GM19468 (cell line): ENCODE measurements at regions not wholly inside any gene's neighbourhood (a gene's known extent, or its start where the extent isn't known, plus 50 kb on each side); places are given as distances from the start of the nearest gene placed in this dataset.

Experiments used
- ATAC-seq: cut with Tn5 transposase; IDR thresholded peaks from one replicate; pipeline ENCODE4 v1.9.1; 2021; ENCODE audit warnings: mild to moderate bottlenecking, moderate library complexity, moderate number of reproducible peaks; ENCODE audit not compliant: unreplicated experiment; ENCODE audit errors: extremely low read depth

- ATAC-seq, result no peak
Measured at GRCh38 chr4:133524369-133524768, 375.3 kb downstream of the PCDH10 start.

DNA sequence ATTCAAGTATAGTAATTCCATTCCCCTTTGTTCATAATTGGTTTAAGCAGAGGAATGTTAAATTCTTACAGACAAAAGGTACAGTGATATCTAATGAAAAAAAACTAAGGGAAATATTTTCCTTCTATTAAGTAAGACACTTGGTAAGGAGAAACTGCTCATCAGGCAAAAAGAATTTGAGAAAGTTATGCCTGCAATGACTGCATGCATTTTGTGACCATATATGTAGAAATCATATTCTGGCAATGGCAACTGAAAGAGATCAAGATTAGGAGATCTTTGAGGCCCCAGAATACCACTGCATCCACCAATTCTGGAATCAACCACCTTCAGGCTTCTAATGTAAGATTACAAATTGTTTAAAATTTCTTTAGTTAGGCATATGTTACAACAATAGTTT is 364.8 kb downstream of the PCDH10 start:
- no peak for ATAC-seq

DNA sequence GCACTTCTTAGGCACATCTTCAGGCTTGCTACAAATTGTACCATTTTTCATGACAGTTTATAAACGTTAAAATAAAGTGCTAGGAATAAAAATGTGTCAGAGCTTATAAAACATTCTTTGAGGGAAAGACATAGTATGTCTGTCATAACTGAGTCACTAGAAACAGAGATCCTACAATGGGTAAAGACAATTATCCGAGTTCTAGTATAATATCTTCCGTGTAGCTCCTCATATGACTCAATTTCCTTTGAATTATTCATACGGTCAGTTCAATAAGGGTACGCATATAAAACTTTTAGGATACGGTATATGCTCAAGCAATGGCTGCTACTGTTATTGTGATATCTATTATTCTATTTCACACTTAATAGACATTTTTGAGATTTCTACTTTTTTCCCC is 349.1 kb downstream of the PCDH10 start:
- no peak for ATAC-seq

GRCh38 chr4:133493776-133494175 is 344.7 kb downstream of the PCDH10 start:
- ATAC-seq, result no peak

DNA sequence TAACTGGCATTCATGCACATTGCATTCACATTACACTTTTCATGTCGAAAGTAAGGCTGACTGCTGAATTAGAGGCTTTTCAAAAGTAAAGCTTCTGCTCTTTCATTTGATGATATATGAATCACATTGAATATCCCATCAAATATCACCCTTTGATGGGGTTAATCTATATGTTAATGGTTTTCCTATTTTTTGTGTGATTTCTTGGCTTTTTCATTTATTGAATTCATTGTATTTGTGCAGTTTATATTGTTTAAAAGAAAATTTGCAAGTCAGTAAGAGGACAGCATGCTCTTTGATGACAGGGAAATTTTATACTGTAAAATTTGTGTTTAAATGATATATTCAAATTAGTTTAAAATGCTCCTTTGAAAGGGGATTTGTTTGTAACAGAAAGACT is 344.1 kb downstream of the PCDH10 start:
- ATAC-seq, result no peak

GRCh38 chr4:133484287-133484686 is 335.2 kb downstream of the PCDH10 start:
- ATAC-seq, result no peak

DNA sequence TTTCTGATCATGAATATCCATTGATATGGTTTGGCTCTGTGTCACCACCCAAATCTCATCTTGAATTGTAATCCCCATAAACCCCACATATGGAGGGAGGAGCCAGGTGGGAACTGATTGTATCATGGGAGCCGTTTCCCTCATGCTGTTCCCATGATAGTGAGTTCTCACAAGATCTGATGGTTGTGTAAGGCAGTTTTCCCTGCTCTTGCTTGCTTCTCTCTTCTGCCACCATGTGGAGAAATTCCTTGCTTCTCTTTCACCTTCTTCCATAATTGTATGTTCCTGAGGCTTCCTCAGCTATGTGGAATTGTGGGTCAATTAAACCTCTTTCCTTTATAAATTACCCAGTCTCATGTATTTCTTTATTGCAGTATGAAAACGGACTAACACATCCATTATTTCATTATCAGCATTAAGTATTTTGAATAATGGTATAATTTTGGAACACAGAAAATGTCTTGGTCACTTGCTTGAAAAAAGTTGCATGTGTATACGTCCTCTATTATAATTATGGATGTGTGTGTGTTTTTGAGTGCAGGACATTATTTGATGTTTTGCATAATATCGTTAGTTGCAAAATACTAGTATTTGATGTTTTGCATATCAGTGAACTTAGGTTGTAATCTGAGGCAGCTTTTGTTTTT is 334.6 kb downstream of the PCDH10 start:
- no peak for ATAC-seq

DNA sequence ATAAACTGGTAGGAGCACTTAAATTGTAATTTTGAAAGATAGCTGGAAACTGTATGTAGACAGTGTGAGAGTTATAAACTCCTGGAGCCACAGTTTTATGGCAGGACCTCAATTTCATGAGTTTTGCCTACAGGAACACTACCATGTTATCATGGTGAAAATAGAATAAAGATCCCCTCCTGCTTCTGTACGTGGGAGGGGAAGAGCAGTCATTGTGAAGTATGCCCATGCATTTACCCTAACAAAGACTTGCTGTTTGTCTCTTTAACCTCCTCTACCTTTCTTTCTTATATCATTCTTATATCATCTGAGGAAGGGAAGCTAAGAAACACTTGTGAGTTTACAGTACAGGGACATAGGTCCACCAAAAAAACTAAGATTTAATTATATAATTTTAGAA is 327.0 kb downstream of the PCDH10 start:
- ATAC-seq, result no peak

DNA sequence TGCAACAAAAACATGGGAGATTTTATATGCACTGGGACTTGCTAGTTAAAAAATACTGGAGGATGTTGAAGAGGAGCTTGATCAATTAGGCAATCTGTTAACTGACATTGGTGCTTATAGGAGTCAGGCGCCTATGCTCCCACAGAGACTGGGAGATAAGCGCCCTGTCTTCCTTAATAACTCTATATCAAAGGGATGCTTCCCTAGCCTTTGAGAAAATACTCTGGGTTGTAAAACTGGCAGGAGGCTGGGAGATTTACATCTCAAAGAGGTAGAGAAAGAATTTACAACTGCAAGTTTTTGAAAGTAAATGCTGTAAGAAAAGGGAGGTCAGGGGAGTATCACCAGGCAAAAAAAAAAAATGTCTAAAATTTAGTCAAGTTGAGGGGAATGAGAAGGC is 325.4 kb downstream of the PCDH10 start:
- no peak for ATAC-seq

GRCh38 chr4:133472244-133472643 is 323.1 kb downstream of the PCDH10 start:
- no peak for ATAC-seq

DNA sequence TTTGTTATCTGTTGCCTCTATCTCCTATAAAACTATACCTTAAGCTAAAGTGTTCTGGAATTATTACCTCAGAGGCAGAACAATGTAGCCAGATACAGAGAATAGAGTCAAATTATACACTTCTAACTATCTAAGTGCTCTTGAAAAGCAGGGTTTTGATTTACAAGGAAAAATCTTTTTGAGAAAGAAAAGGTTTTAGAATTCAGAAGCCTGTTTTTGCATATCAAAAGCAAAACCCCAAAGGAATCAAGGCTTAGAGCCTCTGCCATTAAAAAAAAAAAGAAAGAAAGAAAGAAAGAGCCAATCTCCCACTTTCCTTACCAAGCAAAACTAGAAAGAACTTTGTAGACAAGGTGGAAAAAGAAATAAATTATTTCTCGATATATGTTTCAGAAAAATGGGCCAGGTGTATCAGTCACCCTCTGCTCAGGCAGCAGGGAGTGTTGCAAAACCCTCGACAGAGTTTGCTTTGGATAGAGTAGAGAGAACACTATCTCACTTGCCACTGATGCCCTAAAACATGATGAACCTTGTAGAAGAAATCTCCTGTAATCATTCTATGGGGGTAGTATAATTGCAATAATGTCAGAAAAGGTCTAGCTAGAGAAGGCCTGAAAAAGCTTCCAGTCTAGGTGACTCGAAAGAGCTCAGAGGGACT is 318.3 kb downstream of the PCDH10 start:
- ATAC-seq, result no peak

DNA sequence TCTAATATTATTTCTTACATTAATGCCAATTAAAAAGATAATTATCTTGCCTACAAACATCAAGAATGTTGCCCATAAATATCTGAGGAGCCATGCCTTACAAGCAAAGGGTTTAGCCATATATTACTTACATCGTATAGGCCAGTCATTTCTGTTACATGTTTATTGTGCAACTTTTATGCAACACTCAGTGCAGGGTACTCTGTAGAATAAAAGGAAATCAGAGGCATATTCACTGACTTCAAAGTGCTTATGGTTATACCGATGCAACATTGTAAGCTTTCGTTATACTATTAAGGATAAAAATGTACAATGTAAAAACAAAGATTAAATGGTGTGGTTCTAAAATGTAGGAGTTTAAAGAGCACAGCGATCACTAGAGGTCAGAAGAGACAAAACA is 315.9 kb downstream of the PCDH10 start:
- ATAC-seq, result no peak

DNA sequence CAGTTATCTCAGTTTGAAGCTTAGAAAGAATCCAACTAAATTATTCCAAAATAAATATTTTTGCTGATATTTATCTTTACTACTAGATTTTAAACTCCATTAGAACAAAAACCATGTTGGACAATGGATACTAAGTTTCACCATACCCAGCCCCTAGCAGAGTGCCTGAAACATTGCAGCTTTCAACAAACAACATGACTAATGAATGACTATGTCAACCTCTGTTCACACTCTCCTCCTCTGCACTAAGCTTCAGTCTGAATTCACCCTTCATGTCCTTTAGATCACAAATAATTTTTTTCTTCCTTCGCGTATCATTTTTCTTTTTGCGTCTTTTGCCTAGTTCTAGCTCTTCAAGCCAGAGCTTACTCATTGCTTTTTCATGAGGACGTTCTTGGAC is 315.2 kb downstream of the PCDH10 start:
- no peak for ATAC-seq

- ATAC-seq, result no peak
Measured at GRCh38 chr4:133452678-133453077, 303.6 kb downstream of the PCDH10 start.

- ATAC-seq, result no peak
Measured at GRCh38 chr4:133450813-133451212, 301.7 kb downstream of the PCDH10 start.

- ATAC-seq, result no peak
Measured at GRCh38 chr4:133440404-133440803, 291.3 kb downstream of the PCDH10 start.

GRCh38 chr4:133439830-133440229 is 290.7 kb downstream of the PCDH10 start:
- no peak for ATAC-seq

DNA sequence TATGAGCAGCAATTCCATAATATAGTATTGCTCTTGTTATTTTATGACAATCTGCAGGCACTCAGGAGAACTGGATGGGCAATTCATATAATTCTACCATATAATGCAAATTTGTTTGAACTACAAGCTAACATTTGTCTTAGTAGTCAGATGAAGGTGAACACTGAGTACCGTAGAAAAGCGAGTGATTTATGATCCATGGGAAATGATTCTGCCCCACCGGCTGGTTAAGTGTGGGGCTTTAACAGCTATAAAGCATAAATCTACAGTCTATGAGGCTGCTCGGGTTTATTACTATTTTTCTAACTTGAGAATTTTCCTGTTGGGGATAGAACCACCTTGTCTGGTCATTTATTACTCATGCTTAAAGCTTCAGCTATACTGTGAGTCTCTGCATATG is 275.5 kb downstream of the PCDH10 start:
- ATAC-seq, result no peak

DNA sequence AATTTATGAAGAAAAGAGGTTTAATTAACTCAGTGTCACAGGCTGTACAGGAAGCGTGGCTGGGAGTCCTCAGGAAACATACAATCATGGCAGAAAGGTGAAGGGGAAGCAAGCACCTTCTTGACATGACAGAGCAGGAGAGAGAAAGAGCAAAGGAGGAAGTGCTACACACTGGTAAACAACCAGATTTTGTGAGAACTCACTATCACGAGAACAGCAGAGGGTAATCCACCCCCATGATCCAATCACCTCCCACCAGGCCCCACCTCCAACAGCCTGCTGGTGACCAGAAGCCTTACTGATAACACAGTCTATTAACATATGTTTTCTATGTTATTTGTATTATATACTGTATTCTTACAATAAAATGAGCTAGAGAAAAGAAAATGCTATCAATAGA is 254.8 kb downstream of the PCDH10 start:
- ATAC-seq, result no peak

DNA sequence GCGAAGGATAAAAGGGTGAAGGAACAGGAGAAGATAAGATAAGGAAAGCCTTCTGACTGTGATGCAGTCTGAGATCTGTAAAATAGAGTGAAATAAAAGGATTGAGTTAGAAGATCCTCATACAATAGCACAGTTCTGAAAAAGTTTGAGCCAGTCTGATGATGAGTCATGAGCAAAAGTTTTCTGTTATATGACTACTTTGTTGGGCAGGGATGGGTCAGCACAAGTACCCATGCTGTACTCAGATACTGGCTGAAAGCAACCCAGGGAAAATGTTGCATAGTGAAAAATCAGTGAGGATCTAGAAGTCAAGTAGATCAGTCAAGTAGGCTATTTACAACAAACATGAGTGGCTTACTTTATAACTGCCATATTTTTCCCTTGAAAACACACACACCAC is 253.5 kb downstream of the PCDH10 start:
- ATAC-seq, result no peak

GRCh38 chr4:133394971-133395627 is 246.0 kb downstream of the PCDH10 start:
- no peak for ATAC-seq
